GM21423 (cell line): ENCODE measurements at regions not wholly inside any gene's neighbourhood (a gene's known extent, or its start where the extent isn't known, plus 50 kb on each side); places are given as distances from the start of the nearest gene placed in this dataset.

Experiments used
- ATAC-seq: cut with Tn5 transposase; IDR thresholded peaks from one replicate; pipeline ENCODE4 v1.9.1; 2021; ENCODE audit warnings: mild to moderate bottlenecking, moderate library complexity; ENCODE audit not compliant: unreplicated experiment

- ATAC-seq = no peak
Measured at GRCh38 chr18:79608999-79609461, 70.6 kb upstream of the CTDP1 start.

GRCh38 chr18:79609841-79610281 is 69.7 kb upstream of the CTDP1 start:
- ATAC-seq = no peak

DNA sequence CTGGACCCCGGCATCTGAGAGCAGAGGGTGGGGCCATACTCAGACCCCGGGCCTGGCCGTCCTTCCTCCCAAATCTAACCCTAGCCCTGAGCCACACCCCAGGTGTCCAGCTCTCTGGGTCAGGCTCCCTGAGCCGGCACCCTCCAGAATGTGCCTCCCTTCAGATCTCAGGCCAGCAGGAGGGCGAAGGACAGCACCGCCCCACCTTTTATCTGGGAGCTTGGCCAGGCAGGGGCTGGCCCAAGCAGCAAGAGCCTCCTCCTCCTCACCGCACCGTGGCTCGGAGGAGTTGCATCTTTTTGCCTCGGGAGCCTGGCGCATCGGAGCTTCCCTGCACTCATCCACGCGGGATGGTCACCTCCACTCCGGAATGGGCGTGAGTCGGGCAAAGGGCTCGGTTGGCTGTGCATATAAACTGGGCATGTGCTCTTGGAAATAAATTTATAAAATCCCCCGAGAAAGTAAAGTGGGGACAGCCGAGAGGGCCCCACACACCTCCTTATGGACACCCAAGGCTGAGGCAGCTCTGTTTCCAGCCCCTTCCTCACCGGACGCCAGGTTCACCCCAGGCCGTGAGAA is 69.1 kb upstream of the CTDP1 start:
- no peak for ATAC-seq

DNA sequence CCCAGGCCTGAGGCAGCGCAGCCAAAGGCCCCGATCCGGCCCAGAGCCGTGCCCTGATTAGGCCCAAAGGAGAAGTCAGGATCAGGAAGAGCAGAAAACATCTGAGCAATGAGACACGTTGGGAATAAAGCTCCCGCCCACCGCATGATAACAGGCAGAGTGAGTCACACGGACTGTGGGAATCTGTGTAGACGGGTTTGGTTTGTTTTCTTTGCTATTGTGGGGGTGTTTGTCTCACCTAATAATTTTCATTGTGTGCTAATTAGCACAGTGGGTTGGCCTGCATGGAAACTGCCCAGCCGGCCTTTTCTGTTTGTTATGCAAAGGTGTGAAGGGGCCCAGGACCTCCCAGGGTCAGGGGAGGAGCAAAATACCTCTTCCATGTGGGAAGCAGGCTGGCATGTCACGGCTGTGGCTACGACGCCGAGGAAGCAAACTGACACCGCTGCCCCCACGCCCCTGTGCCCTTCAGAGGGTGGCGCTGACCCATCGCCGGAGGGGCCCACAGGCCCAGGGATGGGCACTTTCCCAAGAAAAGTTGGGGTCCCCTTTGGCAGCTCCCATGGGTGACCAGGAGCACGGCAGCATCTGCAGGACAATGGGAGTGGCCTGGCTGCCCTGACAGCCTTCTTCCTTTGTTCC is 68.4 kb upstream of the CTDP1 start:
- no peak for ATAC-seq

GRCh38 chr18:79612291-79613108 is 67.1 kb upstream of the CTDP1 start:
- ATAC-seq = no peak

- no peak for ATAC-seq
Measured at GRCh38 chr18:79613186-79613931, 66.2 kb upstream of the CTDP1 start.

GRCh38 chr18:79614211-79614955 is 65.2 kb upstream of the CTDP1 start:
- ATAC-seq = no peak

DNA sequence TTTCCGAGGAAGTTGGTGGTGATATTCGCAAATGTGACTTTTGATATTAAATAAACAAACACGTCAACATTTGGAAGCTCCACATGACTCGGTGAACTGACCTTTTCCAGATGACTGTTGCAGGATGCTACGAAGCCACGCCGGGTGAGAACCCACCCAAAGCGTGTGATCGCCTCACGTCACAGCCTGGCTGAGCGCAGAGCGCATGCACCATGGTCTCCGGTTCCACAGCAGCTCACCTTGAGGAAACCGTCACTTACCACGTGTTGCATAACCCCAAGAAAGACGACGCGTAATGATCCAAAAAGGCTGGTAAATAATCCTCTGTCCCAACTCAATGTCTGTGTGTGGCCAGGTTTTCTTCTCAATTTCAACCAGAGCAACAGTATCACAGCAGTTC is 64.5 kb upstream of the CTDP1 start:
- no peak for ATAC-seq

DNA sequence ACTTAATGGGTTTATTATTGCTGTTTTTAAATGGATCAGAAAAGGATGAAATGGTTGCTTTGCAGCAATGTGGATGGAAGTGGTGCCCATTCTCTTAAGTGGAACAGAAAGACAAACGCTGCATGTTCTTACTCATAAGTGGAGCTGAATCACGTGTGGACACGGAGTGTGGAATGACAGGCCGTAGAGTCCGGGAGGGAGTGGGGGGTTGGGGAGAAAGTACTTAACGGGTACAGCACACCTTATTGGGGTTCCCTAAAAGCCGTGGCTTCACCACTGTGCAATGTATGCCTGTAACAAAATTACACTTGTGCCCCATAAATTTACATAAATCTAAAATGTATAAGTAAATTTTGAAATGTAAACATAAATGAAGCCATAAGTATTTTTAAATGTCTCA is 64.0 kb upstream of the CTDP1 start:
- ATAC-seq = no peak

- no peak for ATAC-seq
Measured at GRCh38 chr18:79616651-79617510, 62.7 kb upstream of the CTDP1 start.

- no peak for ATAC-seq
Measured at GRCh38 chr18:79617511-79618500, 61.8 kb upstream of the CTDP1 start.

GRCh38 chr18:79620576-79621165 is 58.9 kb upstream of the CTDP1 start:
- ATAC-seq = no peak

- no peak for ATAC-seq
Measured at GRCh38 chr18:79621501-79621900, 58.1 kb upstream of the CTDP1 start.

DNA sequence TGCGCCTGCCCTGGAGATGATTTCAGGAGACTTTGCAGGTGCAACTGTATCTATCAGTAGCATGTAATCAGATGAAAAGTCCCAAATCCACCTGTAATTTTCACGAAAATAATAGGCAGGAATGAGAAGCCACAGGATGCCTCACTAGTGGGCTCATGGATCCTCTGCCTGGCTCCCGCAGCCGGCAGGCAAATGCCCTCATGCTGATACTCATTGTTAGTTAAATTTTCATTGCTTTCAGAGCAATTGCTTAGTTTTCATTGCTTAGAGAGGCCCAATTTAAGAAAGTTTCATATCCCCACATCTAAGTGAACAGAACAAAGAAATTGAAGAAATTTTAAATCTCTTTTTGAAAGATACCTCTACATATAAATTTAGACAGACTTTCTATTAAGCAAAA is 57.6 kb upstream of the CTDP1 start:
- no peak for ATAC-seq

DNA sequence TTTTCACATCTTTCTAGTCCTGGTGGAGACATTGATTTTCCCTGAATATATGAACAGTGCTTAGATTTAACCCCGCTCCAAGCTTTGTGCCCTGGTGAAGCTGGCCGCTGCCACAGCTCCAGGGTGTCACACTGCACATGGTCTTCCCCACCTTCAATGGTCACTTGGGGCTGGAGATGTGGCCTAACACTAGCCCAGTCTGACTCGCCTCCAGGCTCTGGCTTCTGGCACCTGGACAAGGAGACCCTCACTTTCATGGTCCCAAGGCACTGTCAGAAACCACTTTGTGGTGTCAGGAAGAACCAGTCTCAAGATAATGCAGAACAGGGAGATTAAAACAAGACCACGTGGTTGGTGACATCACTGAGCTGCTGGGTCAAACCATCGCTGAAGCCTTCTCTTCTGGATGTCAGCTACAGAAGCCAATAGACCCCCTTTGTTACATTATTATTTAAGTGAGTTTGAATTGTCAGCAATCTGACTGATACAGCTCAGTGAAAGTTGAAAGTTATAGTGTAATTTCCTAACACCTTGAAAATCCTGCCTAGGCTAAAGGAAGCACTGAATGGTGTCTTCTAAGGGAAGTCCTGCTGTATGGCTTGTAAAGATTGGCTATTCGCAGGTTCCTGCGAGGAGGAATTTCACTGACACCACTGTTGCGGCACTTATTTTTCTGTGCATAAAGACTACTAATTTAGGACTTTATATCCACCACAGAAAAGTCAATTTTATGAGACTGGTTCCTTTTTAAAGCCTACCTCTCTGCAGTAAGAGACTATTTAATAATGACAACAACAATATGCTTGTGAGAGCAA is 55.0 kb upstream of the CTDP1 start:
- ATAC-seq = peak; percentile 27

DNA sequence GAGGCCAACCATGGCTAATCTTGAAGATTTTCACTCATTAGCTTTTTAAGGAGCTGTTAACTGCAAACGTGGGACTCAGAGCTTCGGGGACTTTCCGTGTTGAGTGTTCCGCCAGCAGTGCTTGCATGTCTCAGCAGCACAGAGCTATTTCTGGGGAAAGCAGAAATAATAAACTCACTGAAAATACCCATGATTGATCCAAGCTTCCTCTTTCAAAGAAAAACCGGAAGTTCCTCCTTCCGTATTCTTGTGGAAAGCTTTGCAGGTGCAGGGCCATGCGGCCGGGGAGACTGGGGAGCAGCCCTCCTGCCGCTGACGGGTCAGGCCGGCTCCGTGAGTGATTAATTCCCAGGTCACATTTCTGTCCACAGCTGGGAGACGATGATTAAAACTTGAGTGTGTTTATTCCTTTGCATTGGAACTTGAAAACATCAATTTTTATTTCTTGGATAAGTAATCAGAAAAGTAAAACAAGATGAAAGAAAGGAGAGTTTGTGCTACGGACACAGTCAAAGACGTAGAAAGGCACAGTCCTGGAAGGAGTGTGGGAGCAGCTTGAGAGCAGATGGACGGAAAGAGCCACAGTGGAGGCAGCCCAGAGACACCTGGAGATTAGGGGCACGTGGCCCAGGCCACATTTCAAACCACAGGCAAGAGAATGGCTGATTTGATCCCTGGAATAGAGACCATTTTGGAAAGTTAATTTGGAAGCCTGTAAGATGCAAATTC is 54.2 kb upstream of the CTDP1 start:
- ATAC-seq = peak; percentile 86
